CD4-positive, alpha-beta T cell (primary cell): ENCODE measurements at regions not wholly inside any gene's neighbourhood (a gene's known extent, or its start where the extent isn't known, plus 50 kb on each side); places are given as distances from the start of the nearest gene placed in this dataset.
A peak's percentile ranks its signal among the peaks of the same experiment; 100 is the strongest.
"Not testable (repeated sequence)": the region's sequence is repeated elsewhere in the genome, so short reads cannot be mapped to it uniquely, and the experiment has no call there.

Experiments
- ATAC-seq: fragments of 200-7000 bp; cut with Tn5 transposase; one replicate; pipeline ENCODE4 v1.10.0; 2022; ENCODE audit warnings: mild to moderate bottlenecking; ENCODE audit not compliant: poor library complexity
- CTCF ChIA-PET: fragments of 350-600 bp; sonication (Branson Sonifier 250); formaldehyde crosslinking; loops from one replicate; lab custom pipeline; 2021; ENCODE audit warnings: antibody characterized with exemption, inconsistent platforms; lab: Charles Lee
- POLR2A ChIA-PET: fragments of 350-600 bp; sonication (Branson Sonifier 250); formaldehyde crosslinking; loops from one replicate; lab custom pipeline; 2021; ENCODE audit warnings: antibody characterized with exemption, inconsistent platforms; lab: Charles Lee
- DNase-seq, 14 experiments: peaks; one replicate each; pipeline ENCODE4 v3.0.0-alpha.2; 2013 to 2020; ENCODE audit warnings: mixed read lengths in 2 of 14
- H3K27ac ChIP-seq, 2 donors: one replicate each; pipeline versions ENCODE4 v1.5.1 to v1.7.0; 2013; ENCODE audit warnings: low read length in 2 of 2, low read depth in 1 of 2, mild to moderate bottlenecking in 1 of 2
- H3K27me3 ChIP-seq, 2 experiments: 1 replicate in 1 of 2; 2 replicates in 1 of 2; pipeline versions ENCODE4 v1.6.1 to v1.7.0; 2013; ENCODE audit warnings: low read length in 2 of 2, control low read depth in 1 of 2, mild to moderate bottlenecking in 1 of 2, moderate library complexity in 1 of 2; ENCODE audit not compliant: insufficient read depth in 2 of 2, control insufficient read depth in 1 of 2
- H3K36me3 ChIP-seq: one replicate; pipeline ENCODE4 v1.6.1; 2013; ENCODE audit warnings: low read length, control low read depth; ENCODE audit not compliant: insufficient read depth
- H3K4me1 ChIP-seq: one replicate; pipeline ENCODE4 v1.6.1; 2013; ENCODE audit warnings: low read length, control low read depth; ENCODE audit not compliant: insufficient read depth
- H3K4me3 ChIP-seq: one replicate; pipeline ENCODE4 v1.5.1; 2013; ENCODE audit warnings: mild to moderate bottlenecking, low read length, moderate library complexity
- H3K9me3 ChIP-seq, 2 experiments: 1 replicate in 1 of 2; 2 replicates in 1 of 2; pipeline versions ENCODE4 v1.6.1 to v1.7.0; 2013; ENCODE audit warnings: low read length in 2 of 2, mild to moderate bottlenecking in 2 of 2, control low read depth in 1 of 2, moderate library complexity in 1 of 2; ENCODE audit not compliant: control insufficient read depth in 1 of 2, insufficient read depth in 1 of 2
- H3K27ac Mint-ChIP-seq: one replicate; pipeline ENCODE4 v1.8.0; 2020; ENCODE audit warnings: mixed read lengths
- H3K27me3 Mint-ChIP-seq: one replicate; pipeline ENCODE4 v1.8.0; 2021; ENCODE audit warnings: mixed read lengths
- H3K36me3 Mint-ChIP-seq: one replicate; pipeline ENCODE4 v1.8.0; 2021; ENCODE audit warnings: low read depth, mixed read lengths
- H3K4me1 Mint-ChIP-seq: one replicate; pipeline ENCODE4 v1.8.0; 2021; ENCODE audit warnings: low read depth, mixed read lengths
- H3K4me3 Mint-ChIP-seq: one replicate; pipeline ENCODE4 v1.8.0; 2020; ENCODE audit warnings: mild to moderate bottlenecking, mixed read lengths
- H3K9me3 Mint-ChIP-seq: one replicate; pipeline ENCODE4 v1.8.0; 2020; ENCODE audit warnings: mixed read lengths
- CTCF ChIP-seq: fragments of 200-600 bp; IDR thresholded peaks from one replicate; pipeline ENCODE4 v1.8.0; 2022; ENCODE audit warnings: antibody characterized with exemption, mild to moderate bottlenecking
- intact Hi-C, 2 experiments: fragments of 100-400 bp; cut with DNase I in 1 of 2; cut with micrococcal nuclease in 1 of 2; formaldehyde crosslinking; loops; one replicate each; pipeline versions ENCODE4 v1.15.1 to v1.9.0; 2023 to 2025; cut with DNase I, micrococcal nuclease

- Histone ChIP-seq H3K27me3 (peaks cover 0 to 8% of the 10 kb centered on the region in 2 experiments), H3K9me3 (no peaks in the 10 kb centered on the region), H3K36me3 (no peaks in the 10 kb centered on the region), H3K4me3 (no peak overlapping the region), H3K27ac (no peak overlapping the region), H3K4me1 (no peaks in the 10 kb centered on the region)
- ChIA-PET CTCF (no interaction called here), POLR2A (no interaction called here)
- Mint-ChIP-seq H3K9me3 (no peaks in the 10 kb centered on the region), H3K4me3 (no peak overlapping the region), H3K27ac (no peak overlapping the region), H3K4me1 (no peaks in the 10 kb centered on the region), H3K36me3 (no peaks in the 10 kb centered on the region), H3K27me3 (peaks cover 19% of the 10 kb centered on the region)
- intact Hi-C loops: loop anchor here in 1 of 2 experiments (10.0 kb wide), 1 partner anchor 317 kb away; no protein-coding TSS in a partner anchor
- peak; percentile 21 for TF ChIP-seq CTCF
- DNase-seq: no peak
- ATAC-seq: no peak
Observed at GRCh38 chr10:15427843-15428414, 56.8 kb upstream of the FAM171A1 start.

GRCh38 chr10:15426558-15426957 is 55.5 kb upstream of the FAM171A1 start:
- Histone ChIP-seq H3K27ac (no peak overlapping the region), H3K4me3 (no peak overlapping the region), H3K27me3 (peaks cover 0 to 5% of the 10 kb centered on the region in 2 experiments), H3K36me3 (no peaks in the 10 kb centered on the region), H3K4me1 (no peaks in the 10 kb centered on the region), H3K9me3 (no peaks in the 10 kb centered on the region)
- H3K27ac Mint-ChIP-seq: no peak overlapping the region
- intact Hi-C loops: loop anchor here in 1 of 2 experiments (10.0 kb wide), 1 partner anchor 318 kb away; no protein-coding TSS in a partner anchor
- H3K4me1 Mint-ChIP-seq: no peaks in the 10 kb centered on the region
- no peak for TF ChIP-seq CTCF
- no peaks in the 10 kb centered on the region for H3K9me3 Mint-ChIP-seq
- H3K4me3 Mint-ChIP-seq: no peak overlapping the region
- ChIA-PET POLR2A (no interaction called here), CTCF (no interaction called here)
- peaks cover 17% of the 10 kb centered on the region for H3K27me3 Mint-ChIP-seq
- H3K36me3 Mint-ChIP-seq: no peaks in the 10 kb centered on the region
- no peak for ATAC-seq
- no peak for DNase-seq

- peaks cover 14% of the 10 kb centered on the region for H3K27me3 Mint-ChIP-seq
- no peaks in the 10 kb centered on the region for H3K4me1 ChIP-seq
- peaks cover 0 to 4% of the 10 kb centered on the region in 2 experiments for H3K27me3 ChIP-seq
- H3K9me3 ChIP-seq: no peaks in the 10 kb centered on the region
- DNase-seq (no peak), ATAC-seq (no peak)
- ChIA-PET POLR2A (no interaction called here), CTCF (no interaction called here)
- no peak for TF ChIP-seq CTCF
- H3K36me3 ChIP-seq: no peaks in the 10 kb centered on the region
- H3K4me3 ChIP-seq: no peak overlapping the region
- H3K4me1 Mint-ChIP-seq: no peaks in the 10 kb centered on the region
- intact Hi-C loops: loop anchor here in 1 of 2 experiments (10.0 kb wide), 1 partner anchor 319 kb away; no protein-coding TSS in a partner anchor
- no peak overlapping the region for H3K27ac Mint-ChIP-seq
- H3K9me3 Mint-ChIP-seq: no peaks in the 10 kb centered on the region
- H3K27ac ChIP-seq: no peak overlapping the region
- no peak overlapping the region for H3K4me3 Mint-ChIP-seq
- no peaks in the 10 kb centered on the region for H3K36me3 Mint-ChIP-seq
Observed at GRCh38 chr10:15426115-15426514, 55.0 kb upstream of the FAM171A1 start.

- H3K36me3 Mint-ChIP-seq, DNase-seq, ATAC-seq, H3K4me1 ChIP-seq, H3K27ac Mint-ChIP-seq, H3K4me3 Mint-ChIP-seq, H3K9me3 Mint-ChIP-seq, H3K4me3 ChIP-seq, H3K27me3 ChIP-seq, H3K27ac ChIP-seq, H3K36me3 ChIP-seq, H3K4me1 Mint-ChIP-seq, POLR2A ChIA-PET, CTCF ChIA-PET, H3K9me3 ChIP-seq: not testable (repeated sequence)
- intact Hi-C loops: loop anchor here in 1 of 2 experiments (10.0 kb wide), 1 partner anchor 323 kb away; no protein-coding TSS in a partner anchor
- peaks cover 21% of the 10 kb centered on the region for H3K27me3 Mint-ChIP-seq
Observed at GRCh38 chr10:15421875-15422274, 50.8 kb upstream of the FAM171A1 start.
